Inflammatory macrophage treated with lipopolysaccharide for 4 hours (primary cell): ENCODE measurements at regions not wholly inside any gene's neighbourhood (a gene's known extent, or its start where the extent isn't known, plus 50 kb on each side); places are given as distances from the start of the nearest gene placed in this dataset.
"Not testable (repeated sequence)": the region's sequence is repeated elsewhere in the genome, so short reads cannot be mapped to it uniquely, and the experiment has no call there.

Experiments used
- DNase-seq: peaks from one replicate; pipeline ENCODE4 v3.0.0-alpha.2; 2020

DNA sequence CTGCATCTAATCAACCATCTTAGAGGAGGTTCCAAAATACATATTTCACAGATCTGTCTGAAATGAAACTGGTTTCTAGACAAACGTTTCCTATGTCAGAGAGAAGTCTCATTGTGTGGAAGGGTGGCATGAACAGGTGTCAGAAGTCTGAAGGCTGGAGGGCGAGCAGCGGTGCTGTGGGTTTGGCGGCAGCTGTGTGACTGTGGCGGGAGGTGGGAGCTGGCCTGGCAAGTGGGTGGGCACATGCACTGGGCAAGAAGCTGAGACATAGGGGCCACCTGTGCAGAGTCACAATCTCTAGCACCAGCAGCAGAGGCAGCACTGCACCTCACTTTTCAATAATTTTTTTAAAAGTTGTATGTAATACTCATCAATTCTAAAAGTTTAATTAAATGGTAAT, 346.3 kb downstream of the DSC3 start:
- DNase-seq: no peak

DNA sequence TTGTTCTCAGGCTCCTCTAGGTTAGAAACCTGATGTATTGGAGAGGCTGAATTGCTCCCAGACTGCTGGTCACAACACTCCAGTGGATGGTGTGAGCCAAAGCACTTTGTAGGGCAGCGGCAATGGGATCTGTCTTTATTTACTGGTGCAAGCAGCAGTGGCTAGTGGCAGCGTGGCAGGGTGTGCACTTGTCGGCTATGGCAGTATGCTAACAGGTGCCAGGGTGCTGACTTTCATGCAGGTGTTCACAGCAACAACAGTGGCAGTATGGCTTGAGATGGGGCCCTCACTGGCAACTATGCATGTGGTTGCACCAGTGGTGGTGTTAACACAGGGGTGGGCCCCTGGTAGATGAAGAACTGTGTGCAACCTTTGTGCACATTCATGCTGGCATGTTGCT, 347.8 kb downstream of the DSC3 start:
- DNase-seq: no peak

DNA sequence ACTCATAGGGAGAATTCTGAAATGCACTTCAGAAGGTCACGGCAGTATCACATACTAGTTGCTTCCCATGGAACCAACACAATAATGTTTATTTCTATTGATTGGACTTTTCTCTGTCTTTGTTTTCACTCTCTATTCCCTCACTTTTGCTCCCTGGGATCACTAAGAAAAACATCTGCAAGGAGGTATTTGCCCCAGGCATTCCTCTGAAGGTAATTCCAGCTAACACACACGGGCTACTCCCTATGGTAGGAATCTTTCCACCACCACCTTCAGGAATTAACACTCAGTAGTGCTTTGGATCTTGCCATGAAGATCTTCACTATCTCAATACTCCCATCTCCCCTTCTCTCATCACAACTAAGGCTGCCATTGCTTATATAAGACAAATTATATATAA, 353.3 kb downstream of the DSC3 start:
- DNase-seq: no peak

DNA sequence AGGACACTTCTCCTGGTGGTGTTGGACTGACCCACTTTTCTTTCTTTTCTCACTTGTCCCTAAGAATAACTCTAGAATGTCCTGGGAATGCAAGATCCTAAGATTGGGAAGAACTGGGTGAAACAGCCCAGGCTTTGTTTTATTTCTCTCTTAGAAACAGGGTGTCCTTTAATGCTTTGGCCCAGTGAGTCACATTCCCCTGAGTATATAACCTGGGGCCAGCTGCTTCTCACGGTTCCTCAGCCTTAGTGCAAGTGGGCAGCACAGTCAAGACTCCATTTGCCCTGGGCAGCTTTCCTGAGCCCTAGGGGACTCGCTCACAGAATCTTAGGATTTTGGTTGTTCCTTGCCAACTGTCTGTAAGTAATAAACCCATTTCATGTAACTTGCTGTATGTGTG, 355.0 kb downstream of the DSC3 start:
- DNase-seq: no peak

DNA sequence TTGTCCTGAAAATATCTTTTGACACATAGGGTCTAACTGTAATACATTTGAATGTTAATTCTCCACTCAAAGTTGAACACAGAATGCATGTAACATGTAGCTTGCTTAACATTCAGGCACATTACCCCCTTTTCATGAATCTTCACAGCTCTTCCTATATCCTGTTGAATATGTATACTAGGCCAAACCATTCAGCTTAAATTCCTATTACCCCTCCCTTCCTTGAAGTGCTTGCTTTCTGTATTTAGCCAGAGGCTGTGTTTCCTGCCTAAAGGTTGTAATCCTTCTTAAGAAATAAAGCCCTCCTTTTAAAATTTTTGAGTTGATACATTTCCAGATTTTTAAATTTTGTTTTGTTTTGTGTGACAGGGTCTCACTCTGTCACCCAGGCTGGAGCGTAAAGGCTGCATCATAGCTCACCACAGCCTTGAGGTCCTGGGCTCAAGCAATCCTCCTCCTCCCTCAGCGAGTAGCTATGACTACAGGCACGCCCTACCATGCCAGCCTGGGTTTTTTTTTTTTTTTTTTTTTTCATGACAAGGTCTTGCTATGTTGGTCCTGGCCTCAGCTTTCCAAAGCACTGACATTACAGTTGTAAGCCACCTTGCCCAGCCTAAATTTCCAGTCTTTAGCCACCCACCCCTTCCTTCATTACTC, 357.6 kb downstream of the DSC3 start:
- DNase-seq: no peak

DNA sequence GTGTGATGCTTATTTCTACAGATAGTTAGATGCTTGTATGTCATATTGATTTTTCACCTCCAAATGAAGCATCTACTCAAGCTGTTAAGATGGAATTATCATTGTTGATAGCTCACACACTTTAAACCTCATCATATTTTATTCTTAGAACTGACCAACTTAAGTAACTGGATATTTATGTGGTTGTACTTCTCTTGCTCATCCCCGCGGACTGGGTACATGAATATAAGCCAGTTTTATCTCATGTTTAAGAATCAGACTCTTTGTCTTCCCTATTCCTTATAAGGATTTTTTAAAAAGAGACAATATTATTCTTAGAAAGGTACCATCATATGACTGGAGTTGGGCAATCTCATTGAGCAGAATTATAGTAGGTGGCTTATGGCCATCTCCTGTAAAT, 358.7 kb downstream of the DSC3 start:
- no peak for DNase-seq

DNA sequence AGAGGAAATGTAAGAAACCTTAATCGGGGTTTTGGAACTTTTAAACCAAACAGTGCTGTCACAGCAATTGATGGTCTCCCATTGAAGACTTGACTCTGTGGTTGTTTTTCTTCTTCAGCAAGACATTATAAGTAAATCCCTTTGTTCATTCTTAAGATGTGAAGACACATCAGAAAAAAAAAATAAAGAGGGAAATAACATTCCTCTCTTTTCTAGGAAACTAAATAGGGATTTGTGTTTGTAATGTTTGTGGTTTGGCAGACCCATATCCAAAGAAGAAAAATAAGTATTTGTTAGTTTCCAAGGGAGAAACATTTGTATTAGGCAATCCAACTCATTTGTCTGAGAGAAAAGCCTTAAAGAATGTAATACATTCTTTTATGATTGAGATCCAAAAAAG, 359.9 kb downstream of the DSC3 start:
- DNase-seq: no peak

DNA sequence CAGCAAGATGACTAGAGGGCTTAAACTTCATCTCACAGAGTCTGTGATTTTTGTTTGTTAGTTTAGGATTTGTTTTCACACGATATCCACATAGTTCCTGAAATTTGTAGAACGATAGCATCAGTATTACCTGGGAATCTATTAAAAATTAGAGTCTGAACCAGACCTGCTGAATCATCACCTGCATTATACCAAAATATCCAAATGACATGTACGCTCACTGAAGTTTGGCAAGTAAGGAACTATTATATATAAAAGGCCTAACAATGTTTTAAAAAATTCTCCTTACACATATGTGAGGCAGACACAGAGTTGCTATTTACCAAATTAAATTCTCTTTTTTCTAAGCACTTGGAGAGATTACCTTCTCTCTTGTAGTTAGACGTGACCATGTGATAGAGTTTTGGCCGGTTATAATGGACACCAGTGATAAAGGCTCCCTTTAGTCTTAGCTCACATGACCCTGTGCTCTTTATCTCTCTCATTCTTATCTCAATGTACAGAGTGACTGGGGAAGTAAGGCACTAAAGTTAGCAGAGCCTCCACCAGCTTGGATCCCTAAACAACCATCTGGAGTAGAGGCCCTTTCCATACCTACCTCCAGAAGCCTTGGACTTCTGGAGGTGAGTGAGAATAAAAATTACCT, 363.1 kb downstream of the DSC3 start:
- no peak for DNase-seq

DNA sequence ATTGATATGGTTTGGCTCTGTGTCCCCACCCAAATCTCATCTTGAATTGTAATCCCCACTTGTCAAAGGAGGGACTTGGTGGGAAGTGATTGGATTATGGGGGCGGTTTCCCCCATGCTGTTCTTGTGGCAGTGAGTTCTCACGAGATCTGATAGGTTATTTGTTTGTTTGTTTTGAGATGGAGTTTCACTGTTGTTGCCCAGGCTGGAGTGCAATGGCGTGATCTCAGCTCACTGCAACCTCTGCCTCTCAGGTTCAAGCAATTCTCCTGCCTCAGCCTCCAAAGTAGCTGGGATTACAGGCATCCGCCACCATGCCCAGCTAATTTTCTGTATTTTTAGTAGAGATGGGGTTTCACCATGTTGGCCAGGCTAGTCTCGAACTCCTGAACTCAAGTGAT, 364.7 kb downstream of the DSC3 start:
- DNase-seq: not testable (repeated sequence)

DNA sequence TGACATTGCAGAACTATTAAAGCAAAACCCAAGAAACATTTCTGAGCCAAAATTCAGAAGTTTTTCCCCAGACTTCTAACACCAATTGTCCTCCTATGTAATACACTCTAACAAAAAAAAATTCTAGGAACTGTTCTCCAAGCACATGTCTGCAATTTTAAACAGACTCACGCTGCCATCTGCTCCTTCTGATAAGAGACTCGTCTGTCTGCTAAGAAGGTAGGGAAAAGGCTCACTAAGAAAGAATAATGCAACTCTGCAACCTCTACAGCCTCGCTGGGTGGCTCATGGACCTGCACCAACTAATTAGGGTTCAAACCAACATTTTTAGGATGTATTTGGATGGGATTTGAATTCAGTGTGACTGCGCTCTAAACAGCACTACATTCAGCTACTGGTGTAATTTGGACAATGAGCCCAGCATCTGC, 366.5 kb downstream of the DSC3 start:
- no peak for DNase-seq

DNA sequence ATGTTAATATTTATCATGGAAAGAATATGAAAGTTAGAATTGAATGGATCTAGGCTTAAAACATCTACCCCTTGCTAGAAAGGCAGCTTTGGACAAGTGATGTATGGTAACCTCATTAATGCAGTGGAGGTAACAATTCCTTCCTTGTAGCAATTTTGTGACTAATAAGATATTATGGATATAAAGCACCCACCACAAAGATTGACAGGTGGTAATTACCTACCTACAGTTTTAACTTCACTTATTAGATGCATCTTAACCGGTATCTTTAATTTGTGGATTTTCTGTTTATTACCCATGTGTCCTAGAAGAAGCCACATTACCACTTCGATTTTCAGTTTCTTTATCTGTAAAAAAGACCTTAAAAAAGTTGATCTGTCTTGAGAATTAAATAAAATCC, 367.0 kb downstream of the DSC3 start:
- DNase-seq: no peak

DNA sequence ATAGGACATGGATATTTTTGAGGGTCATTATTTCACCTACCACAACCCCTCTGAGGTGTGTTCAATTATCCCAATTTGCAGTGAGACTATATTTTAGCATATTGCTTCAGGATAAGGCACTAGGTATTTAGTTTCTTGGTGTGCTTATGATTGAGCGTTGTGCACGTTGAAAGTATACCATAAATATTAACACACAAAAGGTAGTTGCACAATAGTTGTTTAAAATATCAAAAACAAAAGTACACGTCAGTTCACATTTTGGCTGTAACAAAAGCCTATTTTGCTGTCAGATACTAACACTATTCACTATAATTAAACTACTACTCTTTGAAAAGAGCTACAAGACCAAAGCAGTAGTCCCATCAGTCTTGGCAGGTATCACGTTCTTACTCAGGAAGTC, 367.5 kb downstream of the DSC3 start:
- no peak for DNase-seq

DNA sequence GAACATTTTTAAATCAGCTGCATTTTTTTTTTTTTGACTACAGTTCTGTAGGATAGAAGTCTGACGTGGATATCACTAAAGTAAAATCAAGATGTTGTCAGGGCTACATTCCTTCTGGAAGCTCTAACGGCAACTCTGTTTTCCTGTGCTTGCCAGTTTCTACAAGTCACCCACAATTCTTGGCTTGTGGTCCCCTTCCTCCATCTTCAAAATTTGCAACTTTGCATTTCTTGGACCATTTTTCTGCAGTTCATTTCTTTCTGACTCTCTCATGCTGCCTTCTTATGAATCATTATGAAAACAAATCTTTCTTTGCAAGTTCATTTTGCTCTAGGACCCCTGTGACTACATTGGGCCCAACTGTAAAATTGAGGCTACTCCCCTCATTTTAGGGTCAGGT, 367.9 kb downstream of the DSC3 start:
- DNase-seq: no peak

DNA sequence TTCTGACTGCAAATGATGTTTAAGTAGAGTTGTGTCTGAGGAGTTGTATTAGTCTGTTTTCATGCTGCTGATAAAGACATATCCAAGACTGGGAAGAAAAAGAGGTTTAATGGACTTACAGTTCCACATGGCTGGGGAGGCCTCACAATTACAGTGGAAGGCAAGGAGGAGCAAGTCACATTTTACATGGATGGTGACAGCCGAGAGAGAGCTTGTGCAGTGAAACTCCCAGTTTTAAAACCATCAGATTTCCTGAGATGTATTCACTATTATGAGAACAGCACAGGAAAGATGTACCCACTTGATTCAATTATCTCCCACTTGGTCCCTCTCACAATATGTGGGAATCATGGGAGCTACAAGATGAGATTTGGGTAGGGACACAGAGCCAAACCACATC, 370.1 kb downstream of the DSC3 start:
- not testable (repeated sequence) for DNase-seq

DNA sequence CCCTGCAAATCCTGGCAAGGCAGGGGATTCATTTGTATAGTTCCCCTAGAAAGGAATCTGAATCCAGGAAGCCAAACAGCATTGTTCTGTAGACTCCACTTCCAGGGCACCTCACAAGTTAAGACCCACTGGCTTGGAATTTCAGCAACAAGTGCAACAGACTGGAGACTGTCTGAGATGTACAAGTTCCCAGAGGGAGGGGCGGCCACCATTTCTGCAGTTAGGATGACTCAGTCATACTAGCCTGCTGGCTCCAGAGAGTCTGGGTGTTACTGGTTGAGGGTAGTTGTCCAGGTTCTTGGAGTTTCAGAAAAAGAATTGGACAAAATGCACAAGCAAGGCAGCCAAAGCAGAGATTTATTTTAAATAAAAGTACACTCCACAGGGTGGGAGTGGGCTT, 384.2 kb downstream of the DSC3 start:
- DNase-seq: no peak

DNA sequence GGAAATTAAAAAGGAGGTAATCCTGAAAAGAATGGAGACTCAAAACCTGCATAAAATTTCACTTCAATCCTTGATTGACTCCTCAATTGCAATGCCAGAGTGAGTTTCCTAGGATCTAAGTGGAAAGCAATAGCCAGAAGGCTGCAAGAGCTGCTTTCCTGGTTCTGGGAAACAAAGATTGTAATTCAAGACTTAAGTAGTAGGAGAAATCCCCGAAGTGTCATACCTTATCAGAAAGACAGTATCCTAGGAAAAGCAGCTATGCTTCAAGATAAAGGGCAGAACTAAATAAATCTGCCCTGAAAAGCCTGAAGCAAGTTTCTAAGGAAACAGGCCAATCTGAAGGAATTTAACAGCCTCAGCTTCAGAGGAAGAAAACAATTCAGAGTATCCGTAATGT, 390.2 kb downstream of the DSC3 start:
- DNase-seq: no peak

DNA sequence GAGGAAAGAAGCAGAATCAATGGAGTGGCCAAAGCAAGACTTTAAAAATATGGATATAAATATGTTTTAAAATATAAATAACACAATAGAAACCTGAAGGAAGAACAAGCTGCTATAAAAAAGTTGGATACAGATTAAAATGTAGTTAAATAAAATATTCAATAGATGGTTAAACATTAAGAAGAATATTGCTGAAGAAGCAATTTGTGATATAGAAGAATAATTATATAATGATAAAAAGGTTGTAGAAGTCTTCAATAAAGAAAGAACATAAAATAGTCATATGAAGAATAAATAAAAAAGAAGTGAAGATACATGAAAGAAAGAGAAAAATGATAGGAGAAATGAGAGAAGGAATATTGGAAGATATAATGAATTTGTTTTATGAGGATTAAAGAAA, 392.0 kb downstream of the DSC3 start:
- no peak for DNase-seq

DNA sequence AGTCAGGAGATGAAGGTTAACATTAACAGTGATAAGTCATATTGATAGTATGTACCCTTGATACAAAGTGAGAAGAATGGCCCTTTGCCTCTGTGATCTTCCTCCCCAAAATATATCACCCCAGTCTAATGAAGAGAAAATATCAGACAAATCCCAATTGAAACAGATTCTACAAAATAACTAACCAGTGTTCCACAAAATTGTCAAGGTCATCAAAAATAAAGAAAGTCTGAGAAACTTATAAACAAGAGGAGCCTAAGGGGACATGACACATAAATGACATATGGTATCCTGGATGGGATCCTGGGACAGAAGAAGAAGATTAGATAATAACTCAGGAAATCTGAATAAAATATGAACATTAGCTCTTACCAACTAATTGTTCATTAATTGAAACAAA, 398.4 kb downstream of the DSC3 start:
- DNase-seq: no peak

DNA sequence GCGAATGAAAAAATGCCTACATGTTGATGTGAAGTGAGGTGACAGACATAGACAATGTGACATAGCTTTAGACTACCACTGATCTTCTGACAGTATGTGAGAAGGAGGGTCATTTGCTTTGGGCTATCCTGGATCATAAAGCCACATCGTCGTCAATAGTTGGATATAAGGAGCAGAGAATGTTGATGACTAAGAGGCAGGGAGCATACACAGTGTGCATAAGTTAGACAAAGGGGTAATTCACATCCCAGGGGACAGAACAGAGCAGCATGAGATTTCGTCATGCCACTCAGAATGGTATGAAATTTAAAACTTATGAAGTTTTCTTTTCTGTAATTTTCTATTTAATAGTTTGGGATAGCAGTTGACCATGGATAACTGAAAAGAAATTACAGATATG, 403.2 kb downstream of the DSC3 start:
- DNase-seq: no peak

DNA sequence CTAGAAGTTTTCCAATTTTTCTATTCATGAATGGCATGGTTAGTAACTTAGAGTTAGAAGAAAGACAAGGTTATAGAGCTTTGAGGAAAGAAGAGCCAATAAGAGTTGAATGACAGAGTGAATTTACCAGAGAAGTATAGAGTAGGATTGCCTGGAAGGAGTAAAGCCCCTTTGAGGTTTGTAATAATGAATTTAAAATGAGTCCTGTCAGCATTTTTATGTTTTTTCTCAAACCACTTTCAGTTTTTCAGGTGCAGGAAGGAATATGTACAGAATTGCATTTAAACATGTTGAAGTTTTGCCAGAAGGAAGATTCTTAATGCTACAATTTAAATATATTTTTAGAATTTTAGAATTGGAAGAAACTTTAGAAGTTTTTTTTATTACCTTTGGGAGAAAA, 408.3 kb downstream of the DSC3 start:
- no peak for DNase-seq

DNA sequence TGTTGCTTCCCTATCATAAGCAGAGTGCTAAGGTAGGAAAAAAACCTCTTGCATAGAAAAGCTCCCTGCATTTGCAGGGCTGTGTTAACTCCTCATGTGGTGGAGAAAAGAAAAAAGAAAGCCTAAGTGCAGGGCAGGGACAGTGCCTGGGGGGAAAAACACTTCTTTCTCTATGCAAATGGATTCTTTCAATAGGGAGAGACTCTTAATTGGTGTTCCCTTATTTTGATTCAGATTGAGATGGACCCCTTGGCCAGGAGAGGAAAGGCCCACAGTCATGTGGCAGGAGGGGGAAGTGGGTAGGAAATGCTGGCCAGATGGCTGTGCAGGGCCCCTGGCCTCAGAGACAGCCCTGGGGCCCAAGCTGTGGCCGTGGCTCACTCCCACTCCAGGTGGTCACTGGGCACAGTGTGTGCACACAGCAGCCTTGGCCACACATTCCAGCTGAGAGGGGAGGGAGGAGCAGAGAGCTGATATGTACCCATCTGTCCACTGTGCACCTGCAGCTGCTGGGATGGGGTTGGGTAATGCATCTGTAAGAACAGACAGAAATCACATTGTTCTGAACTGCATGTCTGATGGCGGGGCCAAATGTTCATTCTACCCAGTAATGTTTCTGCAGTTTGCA, 410.4 kb downstream of the DSC3 start:
- no peak for DNase-seq

DNA sequence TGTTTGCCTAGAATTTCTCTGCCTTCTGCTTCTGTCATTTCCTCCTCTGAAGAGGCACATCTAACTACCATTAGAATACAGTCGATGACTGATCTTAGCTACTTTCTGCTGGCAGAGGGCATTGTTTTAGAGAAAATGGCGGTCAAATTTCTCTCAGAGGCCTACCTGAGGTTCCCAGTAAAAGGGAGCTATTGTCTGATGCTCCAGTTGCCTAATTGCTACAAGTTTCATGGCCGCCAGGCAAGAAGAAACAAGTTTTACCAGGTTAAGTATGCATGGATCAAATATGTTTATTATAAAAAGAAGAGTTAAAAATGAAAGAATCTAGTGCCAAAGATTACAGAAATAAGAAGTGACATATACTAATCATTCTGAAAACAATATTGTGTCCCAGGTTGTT, 416.6 kb downstream of the DSC3 start:
- no peak for DNase-seq

DNA sequence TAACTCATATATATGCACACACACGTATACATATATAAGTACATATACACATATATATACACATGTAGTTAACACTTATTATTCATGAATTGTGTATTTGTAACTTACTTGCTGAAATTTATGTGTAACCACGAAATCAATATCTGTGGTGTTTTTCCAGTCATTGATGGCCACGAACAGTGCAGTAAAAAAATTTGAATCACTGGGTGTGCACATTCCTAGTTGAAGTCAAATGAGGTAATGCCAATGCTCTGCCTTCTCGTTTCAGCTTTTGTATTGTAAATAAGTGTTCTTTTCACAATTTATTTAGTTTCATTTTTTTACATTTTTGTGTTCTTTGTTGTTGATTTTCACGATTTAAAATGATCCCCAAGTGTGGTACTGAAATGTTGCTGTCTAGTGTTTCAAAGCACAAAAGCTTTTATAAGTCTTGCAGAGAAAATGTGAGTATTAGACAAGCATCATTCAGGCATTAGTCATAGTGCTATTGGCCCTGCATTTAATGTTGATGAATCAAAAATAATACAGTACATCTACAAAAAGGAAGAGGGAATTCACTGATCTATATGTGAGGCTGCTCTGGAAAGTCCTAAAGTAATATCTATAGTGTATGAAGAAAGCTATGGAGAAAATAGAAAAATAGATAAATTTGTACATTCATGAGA, 419.0 kb downstream of the DSC3 start:
- no peak for DNase-seq

DNA sequence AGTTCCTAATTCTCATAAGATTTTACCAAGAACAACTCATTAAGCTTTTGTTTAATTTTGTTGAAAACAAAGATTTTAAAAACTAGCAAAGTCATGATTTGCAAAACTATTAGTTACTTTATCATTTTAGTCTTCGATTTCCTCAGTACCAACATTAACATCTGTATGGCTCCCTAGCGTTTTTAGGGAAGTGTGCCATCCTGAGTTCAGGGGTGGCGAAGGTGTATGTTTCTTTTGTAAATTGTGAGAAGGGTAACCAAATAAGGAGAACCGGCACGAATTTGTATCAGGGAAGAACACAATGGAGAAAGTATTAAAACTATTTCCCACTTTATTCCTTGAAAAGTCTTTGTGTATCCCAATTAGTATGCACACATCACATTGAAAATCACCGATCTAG, 419.9 kb downstream of the DSC3 start:
- DNase-seq: no peak
